Subcutaneous abdominal adipose tissue (tissue), 5 donors: ENCODE measurements at regions not wholly inside any gene's neighbourhood (a gene's known extent, or its start where the extent isn't known, plus 50 kb on each side); places are given as distances from the start of the nearest gene placed in this dataset.

Source experiments
- H3K27ac ChIP-seq: one replicate; pipeline ENCODE4 v1.7.0; 2013; ENCODE audit warnings: low read depth, mild to moderate bottlenecking, inconsistent platforms, low read length, moderate library complexity
- H3K27me3 ChIP-seq, 5 donors: one replicate each; pipeline ENCODE4 v1.7.0; 2013; ENCODE audit warnings: low read length in 5 of 5, inconsistent platforms in 1 of 5; ENCODE audit not compliant: control insufficient read depth in 5 of 5, insufficient read depth in 4 of 5
- H3K36me3 ChIP-seq, 5 donors: one replicate each; pipeline ENCODE4 v1.7.0; 2013; ENCODE audit warnings: low read length in 5 of 5; ENCODE audit not compliant: control insufficient read depth in 5 of 5, insufficient read depth in 5 of 5
- H3K4me1 ChIP-seq, 5 donors: one replicate each; pipeline ENCODE4 v1.7.0; 2013; ENCODE audit warnings: low read length in 5 of 5, mild to moderate bottlenecking in 3 of 5, moderate library complexity in 1 of 5; ENCODE audit not compliant: control insufficient read depth in 5 of 5, insufficient read depth in 5 of 5
- H3K4me3 ChIP-seq, 5 donors: one replicate each; pipeline ENCODE4 v1.7.0; 2013; ENCODE audit warnings: low read length in 5 of 5, low read depth in 1 of 5
- H3K9ac ChIP-seq, 5 donors: one replicate each; pipeline ENCODE4 v1.7.0; 2013; ENCODE audit warnings: low read length in 5 of 5, mild to moderate bottlenecking in 4 of 5, moderate library complexity in 3 of 5
- H3K9me3 ChIP-seq, 5 donors: one replicate each; pipeline ENCODE4 v1.7.0; 2013; ENCODE audit warnings: low read length in 5 of 5; ENCODE audit not compliant: control insufficient read depth in 5 of 5
- donor health status: healthy.
- donor health status: healthy.
- donor health status: healthy.
- donor health status: healthy.
- donor health status: healthy.

- Histone ChIP-seq H3K9ac (no peak overlapping the region), H3K4me3 (no peak overlapping the region), H3K4me1 (peaks cover 0 to 3% (median 0%) of the 10 kb centered on the region in 5 donors), H3K9me3 (no peaks in the 10 kb centered on the region), H3K36me3 (no peaks in the 10 kb centered on the region), H3K27me3 (no peaks in the 10 kb centered on the region), H3K27ac (no peak overlapping the region)
Measured at GRCh38 chr3:76570436-76571057, 469.4 kb upstream of the ROBO2 start.

DNA sequence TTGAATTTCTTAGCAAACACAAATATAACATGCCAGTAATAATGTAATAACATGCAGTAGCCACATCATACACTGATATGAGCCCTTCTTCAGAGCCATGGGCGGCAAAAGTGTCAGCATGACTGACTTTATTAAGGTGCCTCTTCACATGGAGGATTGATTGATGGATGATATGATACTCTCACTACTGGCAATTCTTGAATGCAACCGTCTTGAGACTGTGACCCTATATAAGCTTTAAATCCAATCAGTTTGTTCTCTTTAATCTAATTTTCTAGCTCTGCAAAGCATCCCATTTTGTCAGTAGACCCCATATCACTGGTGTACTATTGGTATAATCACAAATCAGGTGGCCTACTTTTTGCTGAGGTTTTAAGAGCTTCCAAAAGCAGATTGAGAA is 463.7 kb upstream of the ROBO2 start:
- no peak overlapping the region for H3K9ac ChIP-seq
- no peak overlapping the region for H3K4me3 ChIP-seq
- H3K27ac ChIP-seq, result no peak overlapping the region
- no peaks in the 10 kb centered on the region for H3K9me3 ChIP-seq
- no peaks in the 10 kb centered on the region for H3K36me3 ChIP-seq
- peaks cover 0 to 3% (median 0%) of the 10 kb centered on the region in 5 donors for H3K4me1 ChIP-seq
- H3K27me3 ChIP-seq, result no peaks in the 10 kb centered on the region

GRCh38 chr3:76582098-76582497 is 457.8 kb upstream of the ROBO2 start:
- H3K27ac ChIP-seq, result no peak overlapping the region

DNA sequence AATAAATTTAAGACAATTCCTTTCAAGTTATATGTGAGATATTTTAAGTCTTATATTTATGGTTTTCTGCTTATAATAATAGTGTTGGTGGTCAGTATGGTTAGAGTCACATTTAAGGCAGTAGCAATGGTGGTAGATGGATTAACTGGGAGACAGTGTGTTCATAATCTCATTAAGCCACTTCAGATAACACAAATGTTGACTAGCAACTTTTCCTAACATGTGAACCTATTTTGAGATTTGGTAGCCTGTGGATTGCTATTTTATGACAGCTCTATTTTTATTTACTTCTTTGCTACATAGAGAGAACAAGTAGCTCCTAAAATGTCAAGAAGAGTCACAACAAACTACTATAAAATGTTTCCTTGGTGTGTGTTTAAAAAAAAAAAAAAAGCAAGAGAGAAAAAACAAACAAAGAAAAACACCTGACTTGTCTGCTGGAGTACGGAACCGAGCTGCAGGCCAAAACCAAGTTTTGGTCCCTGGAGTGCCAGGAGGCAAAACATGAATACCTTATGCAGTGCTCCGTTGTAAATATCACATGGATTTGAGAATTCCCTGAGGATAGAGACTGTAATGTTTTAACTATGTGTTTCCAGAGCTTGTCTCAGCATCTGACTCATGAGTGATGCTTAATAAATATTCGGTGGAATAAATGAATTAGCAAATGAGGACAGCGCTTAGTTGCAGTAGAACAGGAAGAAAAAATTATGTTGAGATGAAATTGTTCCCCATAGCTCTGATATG is 457.1 kb upstream of the ROBO2 start:
- H3K9me3 ChIP-seq, result no peaks in the 10 kb centered on the region
- H3K4me3 ChIP-seq, result no peak overlapping the region
- no peaks in the 10 kb centered on the region for H3K27me3 ChIP-seq
- H3K36me3 ChIP-seq, result no peaks in the 10 kb centered on the region
- H3K27ac ChIP-seq, result no peak overlapping the region
- H3K9ac ChIP-seq, result no peak overlapping the region
- no peaks in the 10 kb centered on the region for H3K4me1 ChIP-seq

More at GRCh38 chr3:76582098-76582497, 457.8 kb upstream of the ROBO2 start:
- H3K9ac ChIP-seq, result no peak overlapping the region
- no peak overlapping the region for H3K4me3 ChIP-seq
- H3K27me3 ChIP-seq, result no peaks in the 10 kb centered on the region
- H3K9me3 ChIP-seq, result no peaks in the 10 kb centered on the region
- no peaks in the 10 kb centered on the region for H3K4me1 ChIP-seq
- no peaks in the 10 kb centered on the region for H3K36me3 ChIP-seq

GRCh38 chr3:76585794-76586392 is 454.0 kb upstream of the ROBO2 start:
- Histone ChIP-seq H3K36me3 (no peaks in the 10 kb centered on the region), H3K9me3 (no peaks in the 10 kb centered on the region), H3K4me1 (no peaks in the 10 kb centered on the region), H3K27ac (no peak overlapping the region), H3K27me3 (no peaks in the 10 kb centered on the region), H3K9ac (no peak overlapping the region), H3K4me3 (no peak overlapping the region)

- Histone ChIP-seq H3K4me3 (no peak overlapping the region), H3K27me3 (no peaks in the 10 kb centered on the region), H3K27ac (no peak overlapping the region), H3K4me1 (no peaks in the 10 kb centered on the region), H3K9ac (no peak overlapping the region), H3K36me3 (no peaks in the 10 kb centered on the region), H3K9me3 (no peaks in the 10 kb centered on the region)
Measured at GRCh38 chr3:76586471-76586870, 453.4 kb upstream of the ROBO2 start.

DNA sequence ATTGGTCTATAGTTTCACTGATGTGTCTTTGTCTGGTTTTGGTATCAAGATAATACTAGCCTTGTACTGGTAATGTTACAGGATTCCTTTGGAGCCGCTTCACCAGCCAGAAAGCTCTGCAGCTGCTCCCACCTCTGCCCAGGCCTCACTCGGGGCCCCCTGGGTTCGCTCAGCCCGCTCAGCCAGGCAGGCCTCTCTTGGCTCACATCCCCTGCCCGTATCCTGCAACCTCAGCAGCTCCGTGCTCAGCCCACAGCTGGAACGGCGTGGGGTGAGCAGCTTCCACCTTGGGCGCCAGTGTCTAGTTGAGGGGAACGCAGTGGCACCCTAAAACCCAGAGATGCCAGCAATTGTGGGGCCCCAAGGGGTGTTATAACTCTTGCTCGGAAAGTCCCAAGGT is 429.7 kb upstream of the ROBO2 start:
- Histone ChIP-seq H3K9me3 (peaks cover 0 to 12% (median 2%) of the 10 kb centered on the region in 5 donors), H3K4me1 (no peaks in the 10 kb centered on the region), H3K9ac (no peak overlapping the region), H3K27me3 (no peaks in the 10 kb centered on the region), H3K4me3 (no peak overlapping the region), H3K27ac (no peak overlapping the region), H3K36me3 (no peaks in the 10 kb centered on the region)

DNA sequence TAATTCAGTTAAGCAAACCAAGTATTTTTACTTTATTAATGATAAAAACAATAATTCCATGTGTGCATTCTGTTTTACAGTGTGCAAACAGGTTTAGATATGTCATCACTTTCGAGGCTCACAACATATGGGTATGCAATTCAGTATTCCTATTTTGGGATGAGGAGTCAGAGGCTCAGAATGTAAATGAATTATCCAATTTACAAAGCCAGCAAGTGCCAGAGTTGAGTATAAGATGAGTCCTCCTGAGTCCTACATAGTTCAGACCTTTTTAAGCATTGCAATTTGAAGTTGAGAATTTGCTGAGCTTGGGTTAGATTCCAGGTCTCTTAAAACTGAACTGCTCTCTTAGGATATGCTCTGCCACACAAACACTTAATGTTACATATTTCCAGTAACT is 424.2 kb upstream of the ROBO2 start:
- Histone ChIP-seq H3K4me3 (no peak overlapping the region), H3K9me3 (no peaks in the 10 kb centered on the region), H3K9ac (no peak overlapping the region), H3K4me1 (no peaks in the 10 kb centered on the region), H3K27me3 (no peaks in the 10 kb centered on the region), H3K27ac (no peak overlapping the region), H3K36me3 (no peaks in the 10 kb centered on the region)

DNA sequence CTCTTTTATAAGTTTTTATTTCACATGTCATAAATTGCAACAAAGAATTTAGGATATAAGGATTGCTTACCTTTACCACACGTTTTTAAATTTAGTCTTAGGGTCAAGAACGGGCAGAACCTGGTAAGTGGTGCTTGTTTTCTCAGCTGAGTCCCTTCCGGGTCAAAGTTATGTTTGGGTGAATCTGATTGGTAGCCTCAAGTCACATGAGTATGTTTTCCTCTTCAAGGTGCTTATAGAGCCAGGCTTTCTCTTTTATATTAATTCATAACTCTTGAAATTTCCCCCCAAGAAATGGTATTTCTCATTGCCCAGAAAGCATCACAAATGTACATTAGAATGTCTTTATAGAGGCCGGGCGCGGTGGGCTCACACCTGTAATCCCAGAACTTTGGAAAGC is 415.7 kb upstream of the ROBO2 start:
- Histone ChIP-seq H3K4me3 (no peak overlapping the region), H3K9me3 (peaks cover 0 to 2% (median 0%) of the 10 kb centered on the region in 5 donors), H3K36me3 (no peaks in the 10 kb centered on the region), H3K4me1 (no peaks in the 10 kb centered on the region), H3K9ac (no peak overlapping the region), H3K27me3 (no peaks in the 10 kb centered on the region), H3K27ac (no peak overlapping the region)

DNA sequence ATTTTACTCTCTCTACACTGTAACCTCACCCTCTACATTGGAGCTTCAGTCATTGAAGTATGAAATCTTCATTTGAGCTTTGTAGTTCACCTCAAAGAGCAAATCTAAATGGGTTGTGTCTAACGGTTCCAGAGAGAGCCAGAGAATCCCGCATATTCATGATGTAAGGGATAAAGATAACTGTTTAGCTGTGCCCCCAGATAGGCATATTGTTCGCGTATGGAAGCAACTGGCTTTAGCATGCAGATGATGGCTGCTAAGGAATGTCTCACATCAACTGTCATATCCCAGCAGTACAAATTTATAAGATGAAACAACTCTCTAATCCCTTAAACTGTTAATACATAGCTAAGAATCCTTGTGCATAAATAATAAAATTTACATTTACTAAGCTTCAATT is 412.7 kb upstream of the ROBO2 start:
- no peak overlapping the region for H3K9ac ChIP-seq
- H3K27ac ChIP-seq, result no peak overlapping the region
- H3K27me3 ChIP-seq, result no peaks in the 10 kb centered on the region
- no peaks in the 10 kb centered on the region for H3K36me3 ChIP-seq
- H3K4me3 ChIP-seq, result no peak overlapping the region
- H3K9me3 ChIP-seq, result peaks cover 0 to 2% (median 0%) of the 10 kb centered on the region in 5 donors
- no peaks in the 10 kb centered on the region for H3K4me1 ChIP-seq
